ENCODE measurements at regions not wholly inside any gene's neighbourhood (a gene's known extent, or its start where the extent isn't known, plus 50 kb on each side); places are given as distances from the start of the nearest gene placed in this dataset.

DNA sequence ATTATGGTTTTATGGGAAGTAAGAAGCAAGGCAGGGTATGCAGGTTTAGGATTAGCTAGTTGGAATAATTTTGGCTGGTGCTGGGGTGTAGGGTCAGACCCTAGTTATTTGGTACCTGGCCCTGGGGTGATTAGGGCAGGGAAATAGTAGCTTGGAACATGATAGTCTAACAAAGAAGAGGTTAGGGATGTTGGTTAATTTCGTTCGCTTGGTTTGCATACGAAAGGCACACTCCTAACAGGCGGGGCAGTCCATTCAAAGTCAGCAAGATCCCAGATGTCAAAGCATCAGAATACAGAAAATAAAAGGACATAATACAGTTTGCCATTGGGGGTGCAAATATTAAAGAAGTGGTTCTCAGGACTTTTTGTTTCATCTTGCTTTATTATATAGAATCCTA lies 55.7 kb upstream of the ITPRID1 start:
- TF ChIP-seq, protein P1, sequence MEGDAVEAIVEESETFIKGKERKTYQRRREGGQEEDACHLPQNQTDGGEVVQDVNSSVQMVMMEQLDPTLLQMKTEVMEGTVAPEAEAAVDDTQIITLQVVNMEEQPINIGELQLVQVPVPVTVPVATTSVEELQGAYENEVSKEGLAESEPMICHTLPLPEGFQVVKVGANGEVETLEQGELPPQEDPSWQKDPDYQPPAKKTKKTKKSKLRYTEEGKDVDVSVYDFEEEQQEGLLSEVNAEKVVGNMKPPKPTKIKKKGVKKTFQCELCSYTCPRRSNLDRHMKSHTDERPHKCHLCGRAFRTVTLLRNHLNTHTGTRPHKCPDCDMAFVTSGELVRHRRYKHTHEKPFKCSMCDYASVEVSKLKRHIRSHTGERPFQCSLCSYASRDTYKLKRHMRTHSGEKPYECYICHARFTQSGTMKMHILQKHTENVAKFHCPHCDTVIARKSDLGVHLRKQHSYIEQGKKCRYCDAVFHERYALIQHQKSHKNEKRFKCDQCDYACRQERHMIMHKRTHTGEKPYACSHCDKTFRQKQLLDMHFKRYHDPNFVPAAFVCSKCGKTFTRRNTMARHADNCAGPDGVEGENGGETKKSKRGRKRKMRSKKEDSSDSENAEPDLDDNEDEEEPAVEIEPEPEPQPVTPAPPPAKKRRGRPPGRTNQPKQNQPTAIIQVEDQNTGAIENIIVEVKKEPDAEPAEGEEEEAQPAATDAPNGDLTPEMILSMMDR (IDR thresholded peaks at IDR 0.05), result no peak
- TF ChIP-seq POLR2AphosphoS5 (IDR thresholded peaks at IDR 0.05; ENCODE audit: low read depth, low read length) (no peak), EZH2phosphoT487 (IDR thresholded peaks at IDR 0.05; ENCODE audit: borderline replicate concordance, low read depth) (no peak), USF2 (IDR thresholded peaks at IDR 0.05; ENCODE audit: borderline replicate concordance, low read depth, low read length) (no peak), TAF1 (IDR thresholded peaks at IDR 0.05; ENCODE audit: borderline replicate concordance, low read depth, low read length) (no peak), REST (IDR thresholded peaks at IDR 0.05; ENCODE audit: low read depth, low read length) (no peak)

Data from SK-N-SH (cell line).